ENCODE measurements at regions not wholly inside any gene's neighbourhood (a gene's known extent, or its start where the extent isn't known, plus 50 kb on each side); places are given as distances from the start of the nearest gene placed in this dataset.

DNA sequence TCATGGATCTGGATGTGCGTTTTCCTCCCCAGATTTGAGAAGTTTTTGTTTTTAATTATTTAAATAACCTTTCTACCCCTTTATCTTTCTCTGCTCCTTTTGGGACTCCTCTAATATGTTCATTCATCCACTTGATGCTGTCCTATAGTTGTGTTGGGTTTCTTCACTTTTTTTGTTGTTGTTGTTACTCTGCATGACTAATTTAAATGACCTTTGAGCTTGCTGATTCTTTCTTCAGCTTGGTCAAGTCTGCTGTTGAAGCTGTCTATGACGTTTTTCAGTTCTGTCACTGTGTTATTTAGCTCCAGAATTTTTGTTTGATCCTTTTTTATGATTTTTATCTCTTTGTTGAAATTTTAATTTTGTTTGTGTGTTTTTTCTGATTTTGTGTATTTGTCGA lies 463.6 kb upstream of the ALCAM start:
- no peaks in the 10 kb centered on the region for H3K36me3 ChIP-seq
- H3K27ac ChIP-seq, result no peak overlapping the region
- no peaks in the 10 kb centered on the region for H3K9me3 ChIP-seq
- H3K27me3 ChIP-seq, result no peaks in the 10 kb centered on the region
- no peaks in the 10 kb centered on the region for H3K4me1 ChIP-seq
- TF ChIP-seq, protein P1, sequence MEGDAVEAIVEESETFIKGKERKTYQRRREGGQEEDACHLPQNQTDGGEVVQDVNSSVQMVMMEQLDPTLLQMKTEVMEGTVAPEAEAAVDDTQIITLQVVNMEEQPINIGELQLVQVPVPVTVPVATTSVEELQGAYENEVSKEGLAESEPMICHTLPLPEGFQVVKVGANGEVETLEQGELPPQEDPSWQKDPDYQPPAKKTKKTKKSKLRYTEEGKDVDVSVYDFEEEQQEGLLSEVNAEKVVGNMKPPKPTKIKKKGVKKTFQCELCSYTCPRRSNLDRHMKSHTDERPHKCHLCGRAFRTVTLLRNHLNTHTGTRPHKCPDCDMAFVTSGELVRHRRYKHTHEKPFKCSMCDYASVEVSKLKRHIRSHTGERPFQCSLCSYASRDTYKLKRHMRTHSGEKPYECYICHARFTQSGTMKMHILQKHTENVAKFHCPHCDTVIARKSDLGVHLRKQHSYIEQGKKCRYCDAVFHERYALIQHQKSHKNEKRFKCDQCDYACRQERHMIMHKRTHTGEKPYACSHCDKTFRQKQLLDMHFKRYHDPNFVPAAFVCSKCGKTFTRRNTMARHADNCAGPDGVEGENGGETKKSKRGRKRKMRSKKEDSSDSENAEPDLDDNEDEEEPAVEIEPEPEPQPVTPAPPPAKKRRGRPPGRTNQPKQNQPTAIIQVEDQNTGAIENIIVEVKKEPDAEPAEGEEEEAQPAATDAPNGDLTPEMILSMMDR (IDR thresholded peaks at IDR 0.05), result no peak
- DNase-seq (no peak), ATAC-seq (no peak)
- intact Hi-C loops (cut with DNase I), result no loop called here
- no peak overlapping the region for H3K4me3 ChIP-seq

DNA sequence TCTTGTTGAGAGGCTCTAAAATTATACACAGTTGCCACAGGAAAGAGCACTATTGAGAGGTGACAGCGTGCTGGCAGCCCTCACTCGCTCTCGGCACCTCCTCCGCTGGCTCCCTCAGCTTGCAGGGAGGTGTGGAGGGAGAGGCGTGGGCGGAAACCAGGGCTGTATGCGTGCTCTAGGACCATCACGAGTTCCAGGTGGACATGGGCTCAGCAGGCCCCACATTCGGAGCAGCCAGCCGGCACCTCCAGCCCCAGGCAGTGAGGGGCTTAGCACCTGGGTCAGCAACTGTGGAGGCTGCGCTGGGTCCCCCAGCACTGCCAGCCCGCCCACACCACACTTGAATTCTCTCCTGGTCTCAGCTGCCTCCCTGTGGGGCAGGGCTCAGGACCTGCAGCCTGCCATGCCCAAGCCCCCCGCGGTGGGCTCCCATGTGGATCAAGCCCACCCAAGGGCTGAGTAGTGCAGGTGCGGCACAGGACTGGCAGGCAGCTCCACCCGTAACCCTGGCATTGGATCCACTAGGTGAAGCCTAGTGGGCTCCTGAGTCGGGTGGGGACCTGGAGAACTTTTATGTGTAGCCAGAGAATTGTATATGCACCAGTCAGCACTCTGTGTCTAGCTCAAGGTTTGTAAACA lies 460.6 kb upstream of the ALCAM start:
- Histone ChIP-seq H3K36me3 (no peaks in the 10 kb centered on the region), H3K9me3 (no peaks in the 10 kb centered on the region), H3K27me3 (no peaks in the 10 kb centered on the region), H3K4me1 (no peaks in the 10 kb centered on the region), H3K27ac (no peak overlapping the region), H3K4me3 (no peak overlapping the region)
- ATAC-seq (peak; percentile 32), DNase-seq (no peak)
- TF ChIP-seq, protein P1 (IDR thresholded peaks at IDR 0.05), result no peak
- intact Hi-C loops (cut with DNase I), result no loop called here

DNA sequence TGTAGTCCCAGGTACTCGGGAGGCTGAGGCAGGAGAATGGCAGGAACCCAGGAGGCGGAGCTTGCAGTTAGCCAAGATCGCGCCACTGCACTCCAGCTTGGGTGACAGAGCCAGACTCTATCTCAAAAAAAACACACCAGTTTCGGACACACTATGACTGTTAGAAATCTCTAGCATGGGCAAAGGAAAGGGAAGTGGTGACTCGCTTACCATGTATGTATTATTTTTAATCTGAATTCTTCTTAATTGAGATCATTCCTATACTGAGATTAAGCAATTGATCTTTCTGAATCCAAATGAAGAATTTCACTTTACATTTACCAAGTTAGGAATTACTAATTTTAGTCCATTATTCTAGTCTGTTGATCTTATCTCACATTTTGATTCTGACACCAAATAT lies 459.2 kb upstream of the ALCAM start:
- no peaks in the 10 kb centered on the region for H3K36me3 ChIP-seq
- no peak overlapping the region for H3K27ac ChIP-seq
- intact Hi-C loops (cut with DNase I), result no loop called here
- no peaks in the 10 kb centered on the region for H3K4me1 ChIP-seq
- ATAC-seq (no peak), DNase-seq (no peak)
- TF ChIP-seq, protein P1 (IDR thresholded peaks at IDR 0.05), result no peak
- H3K9me3 ChIP-seq, result no peaks in the 10 kb centered on the region
- H3K4me3 ChIP-seq, result no peak overlapping the region
- H3K27me3 ChIP-seq, result no peaks in the 10 kb centered on the region

DNA sequence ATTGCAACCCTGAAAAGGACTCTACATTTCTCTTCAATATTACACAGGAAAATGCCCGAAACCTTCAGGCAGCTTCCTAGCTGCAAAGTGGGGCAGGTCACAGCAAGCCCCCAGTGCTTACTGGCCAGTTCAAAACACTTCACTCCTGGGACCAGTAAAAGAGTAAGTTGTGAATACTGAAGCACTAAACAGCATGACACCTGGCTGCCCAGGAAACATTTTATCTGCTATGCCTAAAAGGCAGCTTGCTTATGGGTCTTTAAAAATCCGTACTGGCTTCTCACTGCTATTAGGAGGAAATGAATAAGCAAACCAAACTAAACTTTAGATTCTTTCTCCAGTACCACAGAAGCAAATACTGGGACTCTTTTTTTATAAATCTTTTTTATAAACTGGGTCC lies 457.9 kb upstream of the ALCAM start:
- no peaks in the 10 kb centered on the region for H3K9me3 ChIP-seq
- no peaks in the 10 kb centered on the region for H3K36me3 ChIP-seq
- intact Hi-C loops (cut with DNase I), result no loop called here
- TF ChIP-seq, protein P1 (IDR thresholded peaks at IDR 0.05), result no peak
- no peaks in the 10 kb centered on the region for H3K4me1 ChIP-seq
- H3K4me3 ChIP-seq, result no peak overlapping the region
- H3K27ac ChIP-seq, result no peak overlapping the region
- DNase-seq, result no peak
- ATAC-seq, result no peak
- no peaks in the 10 kb centered on the region for H3K27me3 ChIP-seq

DNA sequence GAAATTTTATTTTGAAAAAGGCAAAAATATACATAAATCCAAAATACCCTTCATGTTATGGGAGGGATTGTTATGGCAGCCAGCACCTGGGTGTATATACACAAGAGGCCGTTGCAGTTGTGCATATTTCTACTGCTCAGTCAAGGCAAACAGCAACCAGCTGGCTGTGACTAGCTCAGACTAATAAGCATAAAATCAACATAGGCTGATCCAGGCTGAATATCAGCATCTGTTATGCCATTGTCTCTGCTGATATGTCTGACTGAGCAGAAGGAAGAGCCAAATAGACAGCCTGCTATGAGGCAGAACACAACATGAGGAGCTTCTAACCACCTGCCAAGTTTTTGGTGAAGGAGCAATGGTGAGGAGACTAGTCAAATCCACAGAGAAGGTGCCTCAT lies 457.5 kb upstream of the ALCAM start:
- ATAC-seq (no peak), DNase-seq (no peak)
- TF ChIP-seq, protein P1 (IDR thresholded peaks at IDR 0.05), result no peak
- no peaks in the 10 kb centered on the region for H3K36me3 ChIP-seq
- H3K27me3 ChIP-seq, result no peaks in the 10 kb centered on the region
- H3K9me3 ChIP-seq, result no peaks in the 10 kb centered on the region
- intact Hi-C loops (cut with DNase I), result no loop called here
- H3K4me1 ChIP-seq, result no peaks in the 10 kb centered on the region
- no peak overlapping the region for H3K4me3 ChIP-seq
- H3K27ac ChIP-seq, result no peak overlapping the region

DNA sequence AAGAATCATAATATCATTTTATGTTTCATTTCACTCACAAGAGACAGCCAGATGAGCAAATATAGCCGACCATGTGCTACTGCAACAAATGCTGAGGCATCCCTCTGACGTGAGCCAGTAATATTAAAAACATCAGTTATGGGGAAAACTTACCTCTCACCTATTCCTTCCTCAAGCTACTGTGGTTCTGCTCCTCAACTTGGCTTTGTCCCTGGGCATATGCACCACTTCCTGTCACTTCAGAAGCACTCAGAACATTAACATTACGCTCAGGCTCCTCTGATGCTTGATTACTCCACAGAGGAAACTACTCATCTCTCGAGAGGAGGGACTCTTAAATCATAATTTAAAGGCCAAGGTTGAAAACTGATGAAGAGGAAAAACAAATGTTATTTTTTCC lies 457.0 kb upstream of the ALCAM start:
- intact Hi-C loops (cut with DNase I), result no loop called here
- H3K4me1 ChIP-seq, result no peaks in the 10 kb centered on the region
- ATAC-seq (no peak), DNase-seq (no peak)
- H3K27me3 ChIP-seq, result no peaks in the 10 kb centered on the region
- TF ChIP-seq, protein P1 (IDR thresholded peaks at IDR 0.05), result no peak
- H3K36me3 ChIP-seq, result no peaks in the 10 kb centered on the region
- H3K9me3 ChIP-seq, result no peaks in the 10 kb centered on the region
- no peak overlapping the region for H3K4me3 ChIP-seq
- no peak overlapping the region for H3K27ac ChIP-seq

Data from upper lobe of right lung (tissue), 1 donor.